ENCODE measurements at regions not wholly inside any gene's neighbourhood (a gene's known extent, or its start where the extent isn't known, plus 50 kb on each side); places are given as distances from the start of the nearest gene placed in this dataset.
"Not testable (repeated sequence)": the region's sequence is repeated elsewhere in the genome, so short reads cannot be mapped to it uniquely, and the experiment has no call there.

- not testable (repeated sequence) for DNase-seq
These were observed 357.3 kb upstream of the WSB1 start for GRCh38 chr17:26936645-26937044.

GRCh38 chr17:26937750-26938322 lies 356.1 kb upstream of the WSB1 start:
- not testable (repeated sequence) for DNase-seq

- not testable (repeated sequence) for DNase-seq
These were observed 354.2 kb upstream of the WSB1 start for GRCh38 chr17:26939755-26940154.

- DNase-seq = not testable (repeated sequence)
These were observed 353.3 kb upstream of the WSB1 start for GRCh38 chr17:26940587-26940986.

GRCh38 chr17:26962255-26963162 lies 331.4 kb upstream of the WSB1 start:
- no peak for DNase-seq

- no peak for DNase-seq
These were observed 330.8 kb upstream of the WSB1 start for GRCh38 chr17:26963163-26963503.

- DNase-seq = not testable (repeated sequence)
These were observed 327.9 kb upstream of the WSB1 start for GRCh38 chr17:26965898-26966624.

- DNase-seq = not testable (repeated sequence)
These were observed 327.2 kb upstream of the WSB1 start for GRCh38 chr17:26966625-26967179.

GRCh38 chr17:26981845-26982425 lies 312.0 kb upstream of the WSB1 start:
- not testable (repeated sequence) for DNase-seq

- not testable (repeated sequence) for DNase-seq
These were observed 311.4 kb upstream of the WSB1 start for GRCh38 chr17:26982563-26982962.

GRCh38 chr17:26987851-26988250 lies 306.1 kb upstream of the WSB1 start:
- not testable (repeated sequence) for DNase-seq

GRCh38 chr17:26994648-26995047 lies 299.3 kb upstream of the WSB1 start:
- DNase-seq = not testable (repeated sequence)

GRCh38 chr17:26996146-26996916 lies 297.6 kb upstream of the WSB1 start:
- DNase-seq = not testable (repeated sequence)

- DNase-seq = not testable (repeated sequence)
These were observed 286.0 kb upstream of the WSB1 start for GRCh38 chr17:27007734-27008531.

- no peak for DNase-seq
These were observed 284.8 kb upstream of the WSB1 start for GRCh38 chr17:27009087-27009486.

- DNase-seq = not testable (repeated sequence)
These were observed 283.8 kb upstream of the WSB1 start for GRCh38 chr17:27010138-27010537.

- not testable (repeated sequence) for DNase-seq
These were observed 263.4 kb upstream of the WSB1 start for GRCh38 chr17:27030552-27030951.

- DNase-seq = peak; percentile 6
These were observed 255.2 kb upstream of the WSB1 start for GRCh38 chr17:27038676-27039075.

- not testable (repeated sequence) for DNase-seq
These were observed 248.9 kb upstream of the WSB1 start for GRCh38 chr17:27045039-27045438.

GRCh38 chr17:27049104-27049784 lies 244.7 kb upstream of the WSB1 start:
- no peak for DNase-seq

- DNase-seq = no peak
These were observed 228.3 kb upstream of the WSB1 start for GRCh38 chr17:27065588-27065987.

Measured in NCI-H69 (cell line).